K562 (cell line): ENCODE measurements at regions not wholly inside any gene's neighbourhood (a gene's known extent, or its start where the extent isn't known, plus 50 kb on each side); places are given as distances from the start of the nearest gene placed in this dataset.

Experiments used
- ARID1B ChIP-seq: fragments of 450-650 bp; IDR thresholded peaks from 2 replicates; pipeline ENCODE4 v1.6.1; 2016; ENCODE audit warnings: antibody characterized with exemption, mild to moderate bottlenecking, inconsistent platforms
- CBFA2T2 ChIP-seq: fragments of 450-650 bp; conservative IDR thresholded peaks from 2 replicates; pipeline ENCODE4 v1.6.1; 2017; ENCODE audit warnings: mild to moderate bottlenecking
- CBX1 ChIP-seq: sonication (generic); IDR thresholded peaks from 2 replicates; pipeline ENCODE4 v1.6.1; 2016; ENCODE audit warnings: antibody characterized with exemption, low read depth, mild to moderate bottlenecking
- E4F1 ChIP-seq: fragments of 250-450 bp; sonication (Bioruptor Pico); IDR thresholded peaks from 2 replicates; pipeline ENCODE4 v1.5.0; 2021; ENCODE audit warnings: mild to moderate bottlenecking, borderline replicate concordance
- HNRNPL ChIP-seq: fragments of 200-400 bp; formaldehyde crosslinking; IDR thresholded peaks from 2 replicates; pipeline ENCODE4 v1.6.1; 2017; ENCODE audit warnings: low read depth, mild to moderate bottlenecking, low read length
- MBD2 ChIP-seq: sonication (generic); IDR thresholded peaks from 2 replicates; pipeline ENCODE4 v1.6.1; 2016; ENCODE audit warnings: low read depth, borderline replicate concordance
- MNT ChIP-seq, 2 experiments: fragments of 450-650 bp; conservative IDR thresholded peaks; 2 replicates each; pipeline ENCODE4 v1.6.1; 2017; ENCODE audit warnings: mild to moderate bottlenecking in 2 of 2, moderate library complexity in 2 of 2
- MTA1 ChIP-seq: fragments of 450-650 bp; IDR thresholded peaks from 2 replicates; pipeline ENCODE4 v1.6.1; 2017; ENCODE audit warnings: borderline replicate concordance
- NEUROD1 ChIP-seq: fragments of 150-350 bp; IDR thresholded peaks from 2 replicates; pipeline ENCODE4 v1.6.1; 2014; ENCODE audit warnings: borderline replicate concordance, low read length, low read depth; ENCODE audit not compliant: partially characterized antibody
- NFRKB ChIP-seq: fragments of 450-650 bp; IDR thresholded peaks from 2 replicates; pipeline ENCODE4 v1.6.1; 2016; ENCODE audit warnings: low read depth
- PHF8 ChIP-seq: fragments of 200-600 bp; sonication (generic); IDR thresholded peaks from 2 replicates; pipeline ENCODE4 v1.6.1; 2012; ENCODE audit warnings: mixed run types, mild to moderate bottlenecking, inconsistent platforms, low read length, moderate library complexity, borderline replicate concordance
- PRPF4 ChIP-seq: fragments of 200-400 bp; formaldehyde crosslinking; IDR thresholded peaks from one replicate; pipeline ENCODE4 v1.6.1; 2017; ENCODE audit warnings: low read length, low read depth, mild to moderate bottlenecking; ENCODE audit not compliant: insufficient read depth, poor library complexity, severe bottlenecking
- SLC30A9 ChIP-seq: fragments of 250-450 bp; sonication (Bioruptor Pico); IDR thresholded peaks from 2 replicates; pipeline ENCODE4 v1.8.0; 2022; ENCODE audit warnings: mild to moderate bottlenecking, moderate library complexity
- U2AF1 ChIP-seq: fragments of 200-400 bp; formaldehyde crosslinking; optimal IDR thresholded peaks from 2 replicates; pipeline ENCODE3; 2017; ENCODE audit warnings: mild to moderate bottlenecking, low read depth, low read length, moderate library complexity
- U2AF2 ChIP-seq: fragments of 200-400 bp; formaldehyde crosslinking; optimal IDR thresholded peaks from 2 replicates; pipeline ENCODE3; 2017; ENCODE audit warnings: low read depth, mild to moderate bottlenecking, low read length
- ZNF133 ChIP-seq: fragments of 250-450 bp; sonication (Bioruptor Pico); IDR thresholded peaks from 2 replicates; pipeline ENCODE4 v1.4.0; 2020; ENCODE audit warnings: mild to moderate bottlenecking
- ZNF354B ChIP-seq: fragments of 250-450 bp; sonication (Bioruptor Pico); IDR thresholded peaks from 2 replicates; pipeline ENCODE4 v1.4.0; 2020
- TF ChIP-seq, protein P1 (sequence below): IDR thresholded peaks from 2 replicates; pipeline ENCODE4 v1.6.1; 2011; ENCODE audit warnings: borderline replicate concordance, low read depth, mild to moderate bottlenecking, moderate library complexity, low read length; ENCODE audit not compliant: insufficient read depth, poor library complexity, severe bottlenecking
- TF ChIP-seq, protein P2 (sequence below): fragments of 450-650 bp; formaldehyde crosslinking; IDR thresholded peaks from 2 replicates; pipeline ENCODE4 v1.4.0; 2020; ENCODE audit warnings: mild to moderate bottlenecking
- TF ChIP-seq, protein P3 (sequence below): fragments of 250-450 bp; sonication (Bioruptor Pico); IDR thresholded peaks from 2 replicates; pipeline ENCODE4 v1.9.0; 2021; ENCODE audit warnings: mild to moderate bottlenecking

DNA sequence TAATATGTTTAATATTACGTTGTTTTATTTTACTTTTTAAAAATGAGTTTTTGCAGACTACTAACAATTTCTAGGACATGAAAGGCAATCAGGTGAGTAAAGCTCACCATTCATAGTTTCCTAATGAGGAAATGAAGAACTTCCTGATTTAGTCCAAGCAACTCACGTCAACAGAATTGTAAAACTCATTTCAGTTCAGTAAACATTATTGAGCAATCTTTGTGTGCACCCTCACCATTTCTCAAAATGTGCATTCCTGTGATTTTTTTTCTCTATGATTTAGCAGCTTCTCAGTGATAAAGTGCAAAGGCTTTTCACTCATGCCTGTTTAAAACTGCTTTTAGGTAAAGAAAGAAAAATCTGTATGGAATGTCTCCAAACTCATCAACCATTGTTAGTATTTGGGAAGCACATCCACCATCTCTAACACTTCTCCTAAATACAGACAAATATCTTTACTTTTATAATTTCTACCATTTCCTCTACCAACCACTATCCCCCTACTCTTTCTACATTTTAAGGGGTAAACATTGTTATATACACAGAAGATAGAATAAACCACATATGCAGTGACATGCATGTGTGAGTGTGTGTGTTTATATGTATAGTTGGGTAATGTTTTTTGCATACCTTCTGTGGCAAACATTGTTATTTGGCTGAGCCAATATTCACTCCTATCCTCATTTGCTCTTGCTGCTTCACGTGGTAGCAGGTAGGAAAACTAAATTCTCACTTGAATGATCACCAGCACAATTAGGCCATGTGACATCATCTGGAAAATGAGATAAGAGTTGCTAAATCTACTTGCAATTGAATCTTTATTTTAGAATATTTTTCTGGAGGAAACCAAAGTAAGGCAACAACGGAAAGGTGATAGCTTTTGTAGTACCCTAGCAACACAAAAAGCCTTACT, 54.7 kb upstream of the PRDM8 start (continued):
- TF ChIP-seq CBFA2T2: 0 out of 2 replicates have a peak, but pooled peaks have one; percentile 2
- no peak for TF ChIP-seq NEUROD1
- TF ChIP-seq PRPF4: no peak
- no peak for TF ChIP-seq ZNF133 (CRISPR knock-in tag)
- TF ChIP-seq U2AF1: no peak
- TF ChIP-seq PHF8: no peak
- TF ChIP-seq MNT (conservative IDR thresholded peaks at IDR 0.05): peak; percentile 36 to 54; a peak in 2 of 4 replicates
- TF ChIP-seq NFRKB: peak; percentile 66; the same call in 1 of the 2 replicates
- no peak for TF ChIP-seq MTA1
- no peak for TF ChIP-seq E4F1
- TF ChIP-seq, protein P1, sequence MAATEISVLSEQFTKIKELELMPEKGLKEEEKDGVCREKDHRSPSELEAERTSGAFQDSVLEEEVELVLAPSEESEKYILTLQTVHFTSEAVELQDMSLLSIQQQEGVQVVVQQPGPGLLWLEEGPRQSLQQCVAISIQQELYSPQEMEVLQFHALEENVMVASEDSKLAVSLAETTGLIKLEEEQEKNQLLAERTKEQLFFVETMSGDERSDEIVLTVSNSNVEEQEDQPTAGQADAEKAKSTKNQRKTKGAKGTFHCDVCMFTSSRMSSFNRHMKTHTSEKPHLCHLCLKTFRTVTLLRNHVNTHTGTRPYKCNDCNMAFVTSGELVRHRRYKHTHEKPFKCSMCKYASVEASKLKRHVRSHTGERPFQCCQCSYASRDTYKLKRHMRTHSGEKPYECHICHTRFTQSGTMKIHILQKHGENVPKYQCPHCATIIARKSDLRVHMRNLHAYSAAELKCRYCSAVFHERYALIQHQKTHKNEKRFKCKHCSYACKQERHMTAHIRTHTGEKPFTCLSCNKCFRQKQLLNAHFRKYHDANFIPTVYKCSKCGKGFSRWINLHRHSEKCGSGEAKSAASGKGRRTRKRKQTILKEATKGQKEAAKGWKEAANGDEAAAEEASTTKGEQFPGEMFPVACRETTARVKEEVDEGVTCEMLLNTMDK: no peak
- TF ChIP-seq HNRNPL: no peak
- TF ChIP-seq CBX1: no peak
- TF ChIP-seq, protein P2, sequence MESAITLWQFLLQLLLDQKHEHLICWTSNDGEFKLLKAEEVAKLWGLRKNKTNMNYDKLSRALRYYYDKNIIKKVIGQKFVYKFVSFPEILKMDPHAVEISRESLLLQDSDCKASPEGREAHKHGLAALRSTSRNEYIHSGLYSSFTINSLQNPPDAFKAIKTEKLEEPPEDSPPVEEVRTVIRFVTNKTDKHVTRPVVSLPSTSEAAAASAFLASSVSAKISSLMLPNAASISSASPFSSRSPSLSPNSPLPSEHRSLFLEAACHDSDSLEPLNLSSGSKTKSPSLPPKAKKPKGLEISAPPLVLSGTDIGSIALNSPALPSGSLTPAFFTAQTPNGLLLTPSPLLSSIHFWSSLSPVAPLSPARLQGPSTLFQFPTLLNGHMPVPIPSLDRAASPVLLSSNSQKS (CRISPR knock-in tag): no peak
- no peak for TF ChIP-seq MBD2
- no peak for TF ChIP-seq U2AF2
- no peak for TF ChIP-seq ARID1B
- TF ChIP-seq SLC30A9 (CRISPR knock-in tag): no peak
- TF ChIP-seq, protein P3, sequence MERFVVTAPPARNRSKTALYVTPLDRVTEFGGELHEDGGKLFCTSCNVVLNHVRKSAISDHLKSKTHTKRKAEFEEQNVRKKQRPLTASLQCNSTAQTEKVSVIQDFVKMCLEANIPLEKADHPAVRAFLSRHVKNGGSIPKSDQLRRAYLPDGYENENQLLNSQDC (CRISPR knock-in tag): no peak
- no peak for TF ChIP-seq ZNF354B (CRISPR knock-in tag)
